Right ventricle myocardium inferior (tissue), 1 donor: ENCODE measurements at regions not wholly inside any gene's neighbourhood (a gene's known extent, or its start where the extent isn't known, plus 50 kb on each side); places are given as distances from the start of the nearest gene placed in this dataset.

Source experiments
- ATAC-seq: fragments of 200-7000 bp; cut with Tn5 transposase; one replicate; pipeline ENCODE4 v1.9.1; 2020; ENCODE audit warnings: mild to moderate bottlenecking, moderate library complexity
- DNase-seq: peaks from one replicate; pipeline ENCODE4 v3.0.0; 2021; ENCODE audit errors: missing footprints
- intact Hi-C: fragments of 100-400 bp; cut with DNase I; formaldehyde crosslinking; loops from one replicate; pipeline ENCODE4 v1.11.0; 2022
- donor health status: DM: no; HTN: yes; CAD: no; lungs with severe emphysema.

- ATAC-seq = no peak
Measured at GRCh38 chr14:71733210-71733883, 198.9 kb upstream of the RGS6 start.

GRCh38 chr14:71734076-71734475 is 198.2 kb upstream of the RGS6 start:
- ATAC-seq = no peak
- intact Hi-C loops = no loop called here
- DNase-seq = no peak

More at GRCh38 chr14:71733210-71733883, 198.9 kb upstream of the RGS6 start:
- DNase-seq = no peak
- intact Hi-C loops = no loop called here

GRCh38 chr14:71734885-71735284 is 197.3 kb upstream of the RGS6 start:
- DNase-seq (no peak), ATAC-seq (no peak)
- intact Hi-C loops = no loop called here

- DNase-seq = no peak
- no peak for ATAC-seq
- intact Hi-C loops = no loop called here
Measured at GRCh38 chr14:71737760-71738159, 194.5 kb upstream of the RGS6 start.

- intact Hi-C loops = no loop called here
- ATAC-seq (no peak), DNase-seq (no peak)
Measured at GRCh38 chr14:71739273-71739990, 192.8 kb upstream of the RGS6 start.

DNA sequence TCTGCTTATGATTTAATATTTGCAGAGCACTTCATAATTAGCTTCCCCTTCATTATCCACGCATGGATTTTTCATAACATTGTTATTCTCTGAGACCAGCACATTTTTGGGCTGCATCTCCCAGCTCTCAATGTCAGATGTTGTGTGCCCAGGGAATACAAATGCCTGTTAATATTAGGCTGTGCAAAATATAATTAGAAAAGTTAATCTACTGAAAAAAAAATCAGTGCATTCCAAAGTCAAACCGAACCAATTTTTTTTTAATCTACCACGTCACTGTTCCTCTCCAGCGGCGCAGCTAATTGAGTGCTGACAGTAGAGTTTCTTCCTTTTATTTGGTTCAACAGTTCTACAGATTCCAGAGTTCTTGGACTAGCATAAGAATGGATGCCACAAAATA is 191.0 kb upstream of the RGS6 start:
- intact Hi-C loops = no loop called here
- ATAC-seq (no peak), DNase-seq (no peak)

DNA sequence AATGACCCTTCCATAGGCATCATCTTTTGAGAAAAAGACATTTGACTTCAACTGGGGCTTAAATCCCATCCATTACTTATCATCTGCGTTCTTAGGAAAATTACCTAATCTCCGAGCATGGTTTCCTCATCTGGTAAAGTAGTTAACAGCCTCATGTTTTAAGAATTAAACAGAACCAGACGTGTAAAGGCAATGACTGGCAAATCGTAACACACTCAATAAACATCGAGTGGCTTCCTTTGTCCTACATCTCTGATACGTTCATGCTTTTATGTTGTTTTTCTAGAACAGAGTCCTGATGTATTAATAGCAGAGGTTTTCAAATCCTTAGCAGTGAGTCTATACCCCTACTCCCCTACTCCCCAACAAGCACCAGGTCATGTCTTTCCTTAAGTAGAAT is 189.7 kb upstream of the RGS6 start:
- DNase-seq (no peak), ATAC-seq (no peak)
- intact Hi-C loops = no loop called here

GRCh38 chr14:71745072-71745471 is 187.2 kb upstream of the RGS6 start:
- intact Hi-C loops = no loop called here

DNA sequence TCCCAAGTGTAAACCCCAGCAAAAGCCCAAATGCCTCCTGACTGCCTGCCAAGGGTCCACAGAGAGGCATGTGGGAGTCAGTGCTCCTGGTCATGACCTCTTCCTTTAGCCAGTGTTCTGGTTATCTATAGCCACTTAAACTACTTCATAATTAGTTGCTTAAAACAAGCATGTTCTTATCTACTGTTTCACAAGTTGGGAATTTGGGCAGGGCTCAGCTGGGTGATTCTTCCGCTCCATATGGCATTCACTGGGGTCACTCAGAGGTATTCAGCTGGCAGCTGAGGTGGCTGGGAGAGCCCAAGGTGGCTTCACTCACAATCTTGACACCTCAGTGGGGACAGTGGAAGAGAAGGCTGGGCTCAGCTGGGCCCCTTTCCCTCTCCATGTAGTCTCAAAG is 184.0 kb upstream of the RGS6 start:
- DNase-seq = no peak
- ATAC-seq = no peak
- intact Hi-C loops = no loop called here

More at GRCh38 chr14:71745072-71745471, 187.2 kb upstream of the RGS6 start:
- DNase-seq (no peak), ATAC-seq (no peak)

DNA sequence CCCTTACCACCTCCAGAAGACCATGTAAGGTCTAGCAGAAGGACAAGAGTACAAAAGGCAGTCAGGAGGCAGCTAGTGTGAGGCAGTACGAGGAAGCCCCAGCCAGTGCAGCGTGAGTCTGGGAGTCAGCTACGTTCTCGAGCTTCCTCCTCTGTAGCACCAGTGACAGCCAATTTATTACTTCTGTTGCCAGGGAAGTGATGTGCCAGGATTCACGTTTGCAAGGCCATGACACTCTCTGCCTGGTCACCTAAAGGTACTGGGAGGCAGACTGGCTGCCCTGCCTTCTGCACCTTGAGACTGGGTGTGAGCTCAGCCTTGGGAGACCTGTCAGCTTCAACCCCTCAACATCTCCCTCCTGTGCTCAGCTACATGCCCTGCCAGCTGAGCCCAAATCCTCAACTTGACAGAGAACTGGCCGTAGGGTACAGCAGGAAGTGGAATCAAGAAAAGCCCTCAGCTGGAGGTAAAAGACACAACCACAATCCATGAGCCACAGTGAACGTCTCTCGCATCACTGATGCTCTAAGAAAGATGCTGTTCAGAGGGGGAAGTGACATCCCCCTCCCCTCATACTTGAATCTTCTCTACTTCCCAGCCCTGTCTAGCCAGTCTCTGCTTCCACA is 182.5 kb upstream of the RGS6 start:
- DNase-seq (no peak), ATAC-seq (no peak)
- intact Hi-C loops = no loop called here

DNA sequence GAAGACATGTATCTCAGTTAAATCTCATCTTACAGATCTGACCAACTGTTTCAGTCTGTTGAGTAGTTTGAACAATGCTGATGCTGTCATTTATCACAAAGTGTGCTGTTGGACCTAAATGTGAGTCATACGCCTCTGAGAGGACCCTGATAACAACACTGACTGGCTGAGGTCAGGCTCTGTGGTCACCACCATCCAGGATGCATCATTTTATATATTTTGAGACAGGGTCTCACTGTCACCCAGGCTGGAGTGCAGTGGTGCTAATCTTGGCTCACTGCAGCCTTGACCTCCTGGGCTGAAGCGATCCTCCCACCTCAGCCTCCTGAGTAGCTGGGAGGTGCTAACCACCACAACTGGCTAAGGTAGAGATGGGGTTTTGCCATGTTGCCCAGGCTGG is 181.0 kb upstream of the RGS6 start:
- intact Hi-C loops = no loop called here
- ATAC-seq (no peak), DNase-seq (no peak)

DNA sequence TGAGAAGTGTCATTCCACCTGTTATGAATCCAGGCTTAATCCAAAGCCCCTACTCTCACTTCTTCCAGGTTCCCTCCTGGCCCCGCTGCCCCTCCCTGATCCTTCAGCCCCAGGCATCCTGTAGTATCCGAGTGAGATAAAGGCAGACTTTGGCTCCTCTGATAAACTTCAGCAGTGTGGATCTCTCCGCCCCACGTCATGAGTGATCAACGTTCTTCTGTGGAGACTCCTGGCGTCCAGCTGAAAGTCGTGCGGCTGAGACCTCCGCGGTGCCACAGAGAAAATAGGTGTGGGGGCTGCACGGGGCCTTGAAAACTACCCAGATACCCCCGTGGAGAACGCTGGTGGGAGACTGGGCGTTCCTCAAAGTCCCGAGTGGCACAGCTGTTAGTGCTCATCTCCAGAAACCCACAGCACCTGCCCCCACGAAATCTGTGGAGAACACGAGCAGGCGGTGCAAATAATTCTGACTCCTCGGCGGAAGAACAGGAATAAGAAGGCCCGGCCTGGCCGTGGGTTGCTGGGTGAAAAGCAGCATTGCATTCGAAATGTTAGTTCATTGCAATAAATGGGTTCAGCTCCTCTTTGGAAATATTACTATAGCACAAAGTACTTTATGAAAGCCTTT is 180.0 kb upstream of the RGS6 start:
- no peak for ATAC-seq
- intact Hi-C loops = no loop called here
- no peak for DNase-seq

DNA sequence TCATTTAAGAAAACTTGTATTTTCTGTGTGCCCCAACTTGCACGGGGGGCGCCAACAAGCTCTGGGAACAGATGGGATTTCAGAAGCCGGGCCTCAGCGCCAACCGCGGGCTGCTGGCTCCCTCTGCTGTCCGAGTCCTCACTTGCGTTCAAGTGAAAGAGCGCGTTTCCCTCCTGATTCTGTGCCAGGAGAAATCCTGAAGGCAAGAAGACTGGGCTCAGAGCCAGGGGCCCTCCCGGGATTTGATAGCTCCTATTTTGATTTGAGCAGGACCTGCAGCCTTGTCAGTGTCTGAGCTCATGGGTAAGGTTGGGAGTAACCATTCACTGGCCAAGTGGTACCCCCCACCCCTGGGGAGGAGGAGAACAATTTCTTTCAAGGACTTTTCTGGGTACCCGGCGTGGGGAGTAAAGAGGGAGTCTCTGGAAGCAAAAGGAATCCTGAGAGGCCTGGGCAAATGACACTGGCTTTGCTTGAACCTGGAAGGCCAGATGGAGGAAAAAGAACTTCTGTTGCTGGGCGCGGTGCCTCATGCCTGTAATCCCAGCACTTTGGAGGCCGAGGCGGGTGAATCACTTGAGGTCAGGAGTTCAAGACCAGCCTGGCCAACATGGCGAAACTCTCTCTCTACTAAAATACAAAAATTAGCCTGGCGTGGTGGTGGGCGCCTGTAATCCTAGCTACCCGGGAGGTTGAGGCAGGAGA is 179.0 kb upstream of the RGS6 start:
- intact Hi-C loops = loop anchor here (1.0 kb wide), 1 partner anchor 614 kb away; no protein-coding TSS in a partner anchor
- DNase-seq (peak; percentile 94), ATAC-seq (peak; percentile 70)

GRCh38 chr14:71753976-71754375 is 178.3 kb upstream of the RGS6 start:
- intact Hi-C loops = loop anchor here (1.0 kb wide), 1 partner anchor 615 kb away; no protein-coding TSS in a partner anchor
- ATAC-seq = no peak
- no peak for DNase-seq

- intact Hi-C loops = no loop called here
- ATAC-seq (no peak), DNase-seq (no peak)
Measured at GRCh38 chr14:71754422-71755095, 177.7 kb upstream of the RGS6 start.

GRCh38 chr14:71758229-71758951 is 173.8 kb upstream of the RGS6 start:
- ATAC-seq (no peak), DNase-seq (no peak)
- intact Hi-C loops = no loop called here

DNA sequence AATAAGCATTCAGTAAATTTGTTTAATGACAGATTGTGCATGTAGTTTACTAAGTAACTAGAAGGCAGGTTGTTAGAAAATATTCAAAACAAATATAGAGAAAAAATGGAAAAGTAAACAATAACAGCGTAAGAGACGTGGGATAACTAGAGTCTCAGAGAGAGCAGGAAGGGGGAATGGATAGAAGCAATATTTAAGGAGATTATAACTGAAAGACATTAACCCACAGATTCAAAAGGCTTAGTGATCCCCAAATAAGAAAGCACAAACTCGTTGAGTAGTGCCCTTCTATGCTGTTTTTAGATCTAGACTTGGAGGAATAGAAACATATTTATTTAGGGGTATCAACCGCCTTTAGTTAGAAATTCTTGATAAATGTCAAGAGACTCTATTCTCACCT is 169.7 kb upstream of the RGS6 start:
- ATAC-seq (no peak), DNase-seq (no peak)
- intact Hi-C loops = no loop called here
